IMR-90 (cell line): ENCODE measurements at regions not wholly inside any gene's neighbourhood (a gene's known extent, or its start where the extent isn't known, plus 50 kb on each side); places are given as distances from the start of the nearest gene placed in this dataset.

Source experiments
- ATAC-seq: fragments of 200-7000 bp; cut with Tn5 transposase; 2 replicates; pipeline ENCODE4 v1.9.1; 2020; ENCODE audit warnings: low read depth, mild to moderate bottlenecking, moderate library complexity
- BruUV-seq: library from RNA; stranded (reverse); fragments of 400-500 nt; replicated peaks from 2 replicates; lab custom pipeline; 2021; lab: Mats Ljungman, UMichigan
- CTCF ChIA-PET: fragments of 300-600 bp; formaldehyde crosslinking; extraction: SDS; loops from one replicate; lab custom pipeline; 2021; ENCODE audit warnings: antibody characterized with exemption; lab: Yijun Ruan, JAX
- POLR2A ChIA-PET: fragments of 300-600 bp; sonication (Branson Sonifier 250); formaldehyde crosslinking; loops from one replicate; lab custom pipeline; 2022; ENCODE audit warnings: antibody characterized with exemption; ENCODE audit not compliant: unreplicated experiment; lab: Charles Lee
- DNase-seq: peaks from one replicate; pipeline ENCODE4 v3.0.0; 2013
- H2AFZ ChIP-seq: replicated peaks from 2 replicates; pipeline ENCODE3; 2013; ENCODE audit warnings: low read length, mild to moderate bottlenecking; ENCODE audit not compliant: poor library complexity
- H2AK5ac ChIP-seq: 2 replicates; pipeline ENCODE4 v1.6.1; 2013; ENCODE audit warnings: low read depth, low read length, inconsistent platforms
- H2AK9ac ChIP-seq: replicated peaks from 2 replicates; pipeline ENCODE3; 2013; ENCODE audit warnings: mild to moderate bottlenecking, low read depth, low read length, moderate library complexity; ENCODE audit not compliant: poor library complexity
- H2BK120ac ChIP-seq: 2 replicates; pipeline ENCODE4 v1.6.1; 2013; ENCODE audit warnings: low read depth, low read length, inconsistent platforms
- H2BK15ac ChIP-seq: 3 replicates; pipeline ENCODE4 v1.6.1; 2013; ENCODE audit warnings: low read depth, low read length, inconsistent platforms
- H2BK20ac ChIP-seq: 2 replicates; pipeline ENCODE4 v1.6.1; 2013; ENCODE audit warnings: low read depth, mild to moderate bottlenecking, inconsistent platforms, low read length, moderate library complexity
- H2BK5ac ChIP-seq: 2 replicates; pipeline ENCODE4 v1.6.1; 2013; ENCODE audit warnings: mild to moderate bottlenecking, low read depth, low read length, inconsistent platforms; ENCODE audit not compliant: poor library complexity, severe bottlenecking
- H3K14ac ChIP-seq: replicated peaks from 2 replicates; pipeline ENCODE4 v1.6.1; 2013; ENCODE audit warnings: low read depth, low read length, inconsistent platforms
- H3K18ac ChIP-seq: 2 replicates; pipeline ENCODE4 v1.6.1; 2013; ENCODE audit warnings: low read depth, low read length, control low read depth
- H3K23ac ChIP-seq: 2 replicates; pipeline ENCODE4 v1.6.1; 2013; ENCODE audit warnings: low read depth, low read length, inconsistent platforms
- H3K27ac ChIP-seq: 2 replicates; pipeline ENCODE4 v1.5.1; 2013; ENCODE audit warnings: mild to moderate bottlenecking, control low read depth, low read length; ENCODE audit not compliant: insufficient read depth
- H3K27me3 ChIP-seq: 2 replicates; pipeline ENCODE4 v1.6.1; 2013; ENCODE audit warnings: low read length; ENCODE audit not compliant: control insufficient read depth, insufficient read depth
- H3K36me3 ChIP-seq: 2 replicates; pipeline ENCODE4 v1.6.1; 2013; ENCODE audit warnings: low read length, mixed read lengths; ENCODE audit not compliant: control insufficient read depth, insufficient read depth
- H3K4ac ChIP-seq: 2 replicates; pipeline ENCODE4 v1.6.1; 2013; ENCODE audit warnings: low read depth, low read length, inconsistent platforms
- H3K4me1 ChIP-seq: 2 replicates; pipeline ENCODE4 v1.6.1; 2013; ENCODE audit warnings: low read length, mixed read lengths; ENCODE audit not compliant: control insufficient read depth, insufficient read depth
- H3K4me2 ChIP-seq: 2 replicates; pipeline ENCODE4 v1.6.1; 2013; ENCODE audit warnings: low read depth, mild to moderate bottlenecking, control low read depth, low read length, moderate library complexity
- H3K4me3 ChIP-seq: 2 replicates; pipeline ENCODE4 v1.5.1; 2013; ENCODE audit warnings: low read depth, mild to moderate bottlenecking, control low read depth, low read length, moderate library complexity; ENCODE audit not compliant: insufficient read depth
- H3K56ac ChIP-seq: 2 replicates; pipeline ENCODE4 v1.6.1; 2013; ENCODE audit warnings: low read length, inconsistent platforms; ENCODE audit not compliant: insufficient read depth; ENCODE audit errors: extremely low read depth
- H3K79me1 ChIP-seq, 2 experiments: 2 replicates each; pipeline ENCODE4 v1.6.1; 2013; ENCODE audit warnings: low read length in 2 of 2, inconsistent platforms in 1 of 2, low read depth in 1 of 2
- H3K9ac ChIP-seq: 2 replicates; pipeline ENCODE4 v1.6.1; 2013; ENCODE audit warnings: low read depth, low read length, control low read depth
- H3K9me1 ChIP-seq: 2 replicates; pipeline ENCODE4 v1.6.1; 2013; ENCODE audit warnings: low read length, inconsistent platforms; ENCODE audit not compliant: insufficient read depth
- H3K9me3 ChIP-seq: 2 replicates; pipeline ENCODE4 v1.6.1; 2013; ENCODE audit warnings: low read length; ENCODE audit not compliant: control insufficient read depth, insufficient read depth
- H4K20me1 ChIP-seq: 2 replicates; pipeline ENCODE4 v1.6.1; 2013; ENCODE audit warnings: low read length, inconsistent platforms; ENCODE audit not compliant: insufficient read depth
- H4K5ac ChIP-seq: 2 replicates; pipeline ENCODE4 v1.6.1; 2013; ENCODE audit warnings: mild to moderate bottlenecking, low read depth, low read length, control low read depth
- H4K8ac ChIP-seq, 2 experiments: 2 replicates each; pipeline ENCODE4 v1.6.1; 2013; ENCODE audit warnings: low read depth in 2 of 2, low read length in 2 of 2, control low read depth in 1 of 2, inconsistent platforms in 1 of 2
- H4K91ac ChIP-seq: 2 replicates; pipeline ENCODE4 v1.6.1; 2013; ENCODE audit warnings: low read depth, low read length, inconsistent platforms; ENCODE audit not compliant: insufficient read depth
- MXI1 ChIP-seq: IDR thresholded peaks from 2 replicates; pipeline ENCODE4 v1.6.1; 2012; ENCODE audit warnings: low read depth, mild to moderate bottlenecking, low read length, moderate library complexity, borderline replicate concordance
- NFE2L2 ChIP-seq: fragments of 150-350 bp; IDR thresholded peaks from 2 replicates; pipeline ENCODE4 v1.6.1; 2016; ENCODE audit warnings: low read depth, mild to moderate bottlenecking, low read length
- WGBS, 2 experiments: methylation state at CpG; one replicate each; pipeline versions ENCODE4 v1.1.5 to v1.1.7; 2013; ENCODE audit warnings: missing lambda C conversion rate in 2 of 2; ENCODE audit not compliant: insufficient read length in 1 of 2; ENCODE audit errors: extremely low coverage in 2 of 2; 5-methylcytosine and 5-hydroxymethylcytosine counted together
- dilution Hi-C: fragments of 300-500 bp; cut with HindIII; formaldehyde crosslinking; loops from one replicate; pipeline ENCODE4 v1.14.3; 2018; ENCODE audit warnings: low sequenced_read_pairs; ENCODE audit not compliant: unreplicated experiment
- in situ Hi-C: fragments of 300-500 bp; cut with MboI; formaldehyde crosslinking; loops from 3 replicates; pipeline ENCODE4 v1.14.3; 2019; ENCODE audit warnings: low sequenced_read_pairs, inconsistent platforms, mixed read lengths
- intact Hi-C: fragments of 100-400 bp; cut with micrococcal nuclease; formaldehyde crosslinking; loops from 2 replicates; pipeline ENCODE4 v1.10.0; 2022

- H3K4me3 ChIP-seq, result no peak overlapping the region
- no peak overlapping the region for H2AFZ ChIP-seq
- H3K27ac ChIP-seq, result no peak overlapping the region
- H3K14ac ChIP-seq, result no peak overlapping the region
- no peak overlapping the region for H4K91ac ChIP-seq
- no TSS peak for BruUV-seq
- H4K5ac ChIP-seq, result no peak overlapping the region
- H3K9me1 ChIP-seq, result no peaks in the 10 kb centered on the region
- no peaks in the 10 kb centered on the region for H3K79me1 ChIP-seq
- no peak overlapping the region for H3K9ac ChIP-seq
- no CpG with 5 or more reads among the region's 3 CpGs for WGBS, 2 experiments
- H3K56ac ChIP-seq, result no peak overlapping the region
- intact Hi-C loops (no loop called here), in situ Hi-C loops (no loop called here), dilution Hi-C loops (no loop called here)
- ATAC-seq (no peak), DNase-seq (no peak)
- ChIA-PET CTCF (no interaction called here), POLR2A (no interaction called here)
- H2BK120ac ChIP-seq, result no peak overlapping the region
- H4K20me1 ChIP-seq, result no peaks in the 10 kb centered on the region
- no peak overlapping the region for H2BK5ac ChIP-seq
- H3K4me2 ChIP-seq, result no peak overlapping the region
- H3K9me3 ChIP-seq, result no peaks in the 10 kb centered on the region
- no peak overlapping the region for H2AK5ac ChIP-seq
- no peak overlapping the region for H3K18ac ChIP-seq
- no peak overlapping the region for H3K23ac ChIP-seq
- no peak overlapping the region for H3K4ac ChIP-seq
- TF ChIP-seq MXI1, result no peak
- no peak for TF ChIP-seq NFE2L2
- peaks cover 6% of the 10 kb centered on the region for H3K27me3 ChIP-seq
- H4K8ac ChIP-seq, result no peak overlapping the region
- no peaks in the 10 kb centered on the region for H3K36me3 ChIP-seq
- no peak overlapping the region for H2AK9ac ChIP-seq
- no peak overlapping the region for H2BK20ac ChIP-seq
- no peaks in the 10 kb centered on the region for H3K4me1 ChIP-seq
- no peak overlapping the region for H2BK15ac ChIP-seq
Measured at GRCh38 chr6:8200255-8200654, 97.9 kb upstream of the EEF1E1 start.
